Type B pancreatic cell (in vitro differentiated cells): ENCODE measurements at regions not wholly inside any gene's neighbourhood (a gene's known extent, or its start where the extent isn't known, plus 50 kb on each side); places are given as distances from the start of the nearest gene placed in this dataset.

Experiments
- DNase-seq: peaks from one replicate; pipeline ENCODE4 v3.0.0; 2021; ENCODE audit warnings: mixed read lengths; ENCODE audit not compliant: unreplicated experiment; ENCODE audit errors: extremely low spot score
- H3K27ac Mint-ChIP-seq: 2 replicates; pipeline ENCODE4 v1.8.0; 2021; ENCODE audit warnings: mild to moderate bottlenecking, mixed read lengths
- H3K27me3 Mint-ChIP-seq: 2 replicates; pipeline ENCODE4 v1.8.0; 2021; ENCODE audit warnings: mixed read lengths
- H3K36me3 Mint-ChIP-seq: 2 replicates; pipeline ENCODE4 v1.8.0; 2021; ENCODE audit warnings: mixed read lengths
- H3K4me1 Mint-ChIP-seq: one replicate; pipeline ENCODE4 v1.8.0; 2021; ENCODE audit warnings: mixed read lengths; ENCODE audit not compliant: unreplicated experiment
- H3K4me3 Mint-ChIP-seq: 2 replicates; pipeline ENCODE4 v1.8.0; 2021; ENCODE audit warnings: mild to moderate bottlenecking, mixed read lengths
- H3K9me3 Mint-ChIP-seq: 2 replicates; pipeline ENCODE4 v1.8.0; 2021; ENCODE audit warnings: mixed read lengths
- CTCF ChIP-seq: fragments of 200-600 bp; sonication (generic); conservative IDR thresholded peaks from 2 replicates; pipeline ENCODE4 v1.5.0; 2021; ENCODE audit warnings: antibody characterized with exemption, mild to moderate bottlenecking

- H3K27ac Mint-ChIP-seq, result peak overlapping the region; percentile 10
- peaks cover 22% of the 10 kb centered on the region for H3K4me1 Mint-ChIP-seq
- H3K36me3 Mint-ChIP-seq, result no peaks in the 10 kb centered on the region
- no peak for TF ChIP-seq CTCF
- DNase-seq, result peak; percentile 60
- H3K4me3 Mint-ChIP-seq, result peak overlapping the region; percentile 68
- no peaks in the 10 kb centered on the region for H3K9me3 Mint-ChIP-seq
- H3K27me3 Mint-ChIP-seq, result no peaks in the 10 kb centered on the region
These were observed 231.1 kb upstream of the HS6ST1 start for GRCh38 chr2:128549646-128550260.

- DNase-seq, result peak; percentile 25
- H3K36me3 Mint-ChIP-seq, result no peaks in the 10 kb centered on the region
- no peak overlapping the region for H3K4me3 Mint-ChIP-seq
- TF ChIP-seq CTCF, result no peak
- H3K9me3 Mint-ChIP-seq, result no peaks in the 10 kb centered on the region
- H3K4me1 Mint-ChIP-seq, result peaks cover 23% of the 10 kb centered on the region
- H3K27me3 Mint-ChIP-seq, result no peaks in the 10 kb centered on the region
- peak overlapping the region; percentile 17 for H3K27ac Mint-ChIP-seq
These were observed 231.7 kb upstream of the HS6ST1 start for GRCh38 chr2:128550389-128550788.

DNA sequence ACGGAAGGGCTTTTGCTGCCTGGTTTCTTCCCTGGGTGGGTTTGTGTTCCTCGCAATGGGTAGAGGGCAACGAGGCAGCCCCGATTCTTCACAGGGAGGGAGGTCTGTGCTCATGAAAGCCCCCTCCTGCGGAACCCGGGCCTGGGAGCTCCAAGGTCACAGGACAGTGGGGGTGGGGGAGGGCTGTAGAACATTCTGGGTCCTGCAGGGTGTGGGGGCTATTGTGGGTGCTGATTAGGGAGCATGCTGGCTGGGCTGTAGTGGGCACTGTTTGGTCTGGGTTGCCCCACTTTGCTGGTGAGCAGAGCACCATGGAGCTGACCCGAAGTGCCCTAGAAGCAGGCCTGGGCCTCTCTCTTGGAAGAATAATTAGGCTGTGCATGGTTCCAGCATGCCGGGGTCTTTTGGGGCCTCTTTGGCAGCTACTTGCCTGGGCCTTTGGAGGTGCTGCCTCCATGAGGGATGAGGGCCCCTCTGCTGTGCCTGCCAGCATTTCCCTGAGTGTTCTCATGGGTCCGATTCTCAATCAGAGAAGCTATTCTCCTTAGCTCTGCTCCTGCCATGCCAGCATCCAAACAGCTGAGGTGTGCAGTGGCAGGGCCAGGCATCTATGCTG is 232.2 kb upstream of the HS6ST1 start:
- H3K27me3 Mint-ChIP-seq, result no peaks in the 10 kb centered on the region
- peak; percentile 56 for DNase-seq
- TF ChIP-seq CTCF, result no peak
- H3K4me3 Mint-ChIP-seq, result no peak overlapping the region
- H3K27ac Mint-ChIP-seq, result no peak overlapping the region
- H3K9me3 Mint-ChIP-seq, result no peaks in the 10 kb centered on the region
- no peaks in the 10 kb centered on the region for H3K36me3 Mint-ChIP-seq
- H3K4me1 Mint-ChIP-seq, result peaks cover 28% of the 10 kb centered on the region

DNA sequence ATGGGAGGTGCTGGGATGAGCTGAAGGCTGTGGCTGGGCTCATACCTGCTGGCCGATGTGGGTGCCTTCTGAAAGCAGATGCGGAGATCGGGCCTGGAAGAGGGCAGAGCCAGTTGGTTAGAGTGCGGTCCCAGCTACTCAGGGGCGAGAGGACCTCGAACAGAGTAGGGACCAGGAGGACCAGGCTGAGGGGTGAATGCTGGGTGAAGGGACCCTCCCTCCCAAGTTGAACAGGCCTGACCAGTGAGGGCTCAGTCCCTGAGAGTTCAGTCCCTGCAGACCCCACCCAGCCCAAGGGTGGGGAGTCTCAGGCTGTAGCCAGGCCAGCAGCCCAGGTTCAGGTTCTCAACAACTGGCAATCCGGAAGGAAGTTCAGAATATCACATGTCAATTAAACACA is 232.8 kb upstream of the HS6ST1 start:
- peaks cover 34% of the 10 kb centered on the region for H3K4me1 Mint-ChIP-seq
- no peak overlapping the region for H3K4me3 Mint-ChIP-seq
- H3K27me3 Mint-ChIP-seq, result no peaks in the 10 kb centered on the region
- no peak overlapping the region for H3K27ac Mint-ChIP-seq
- TF ChIP-seq CTCF, result no peak
- no peaks in the 10 kb centered on the region for H3K36me3 Mint-ChIP-seq
- H3K9me3 Mint-ChIP-seq, result no peaks in the 10 kb centered on the region
- no peak for DNase-seq

DNA sequence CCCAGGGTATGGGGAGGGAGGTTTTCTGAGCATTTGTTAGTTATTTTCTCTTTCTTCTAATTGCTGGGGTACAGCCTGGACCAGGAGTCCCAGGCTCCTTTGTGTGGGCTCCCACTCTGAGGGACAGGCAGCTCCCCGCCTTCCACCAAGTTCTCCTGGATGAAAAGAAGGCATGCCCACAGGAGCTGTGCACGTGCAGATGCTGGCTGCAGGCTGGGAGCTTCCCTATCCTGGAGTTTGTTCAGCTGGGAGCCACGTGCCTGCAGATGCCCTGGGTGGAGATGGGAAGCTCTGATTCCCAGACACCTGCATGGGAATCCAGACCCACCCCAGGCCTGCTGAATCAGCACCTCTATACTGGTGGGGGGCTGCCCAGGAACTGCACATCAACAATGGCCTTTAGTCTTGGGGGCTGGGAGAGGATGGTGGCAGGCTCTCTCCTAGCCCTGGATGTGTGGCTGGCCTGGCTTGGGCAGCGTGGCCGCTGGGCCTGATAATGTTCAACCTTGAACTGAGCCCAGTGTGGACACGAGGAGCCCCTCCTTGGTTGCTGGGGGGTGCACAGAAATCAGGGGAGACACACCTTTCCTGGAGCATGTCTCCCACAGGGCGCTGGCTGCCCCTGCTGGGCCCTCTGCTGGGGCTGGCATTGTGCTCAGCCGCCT is 233.6 kb upstream of the HS6ST1 start:
- H3K36me3 Mint-ChIP-seq, result no peaks in the 10 kb centered on the region
- DNase-seq, result peak; percentile 59
- H3K4me1 Mint-ChIP-seq, result peaks cover 33% of the 10 kb centered on the region
- no peak overlapping the region for H3K4me3 Mint-ChIP-seq
- H3K27me3 Mint-ChIP-seq, result no peaks in the 10 kb centered on the region
- TF ChIP-seq CTCF, result no peak
- H3K27ac Mint-ChIP-seq, result no peak overlapping the region
- no peaks in the 10 kb centered on the region for H3K9me3 Mint-ChIP-seq
